ENCODE measurements at regions not wholly inside any gene's neighbourhood (a gene's known extent, or its start where the extent isn't known, plus 50 kb on each side); places are given as distances from the start of the nearest gene placed in this dataset.

DNA sequence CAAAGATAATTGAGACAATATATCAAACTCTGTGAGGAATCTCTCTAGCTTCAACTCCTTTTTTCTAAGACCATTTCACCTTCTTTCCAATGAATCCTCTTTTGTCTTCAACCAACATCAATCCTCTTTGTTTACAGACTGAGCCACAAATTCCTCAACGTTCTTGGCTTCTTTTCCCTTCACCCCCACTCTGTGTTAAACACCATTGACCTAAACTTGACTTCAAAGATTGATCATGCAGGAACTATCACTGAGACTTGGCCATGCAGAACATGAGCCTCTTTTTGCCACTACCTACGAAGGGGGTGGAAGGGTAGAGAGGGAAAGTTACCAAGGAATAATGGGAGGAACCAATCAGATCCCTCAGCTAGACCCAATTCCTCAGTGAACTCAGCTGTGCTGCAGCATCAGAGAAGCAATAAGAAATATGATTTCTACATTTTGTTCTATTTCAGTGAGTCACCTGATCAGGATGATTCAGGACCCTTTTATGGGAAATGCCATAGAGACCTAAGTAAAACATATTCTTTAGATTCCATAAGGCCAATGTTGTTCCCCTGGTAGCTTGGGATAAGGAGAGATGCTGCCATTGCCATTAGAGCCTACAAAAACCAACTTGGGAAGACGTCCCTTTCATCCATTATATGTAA is 187.7 kb upstream of the RGMB start:
- no peak for DNase-seq

GRCh38 chr5:98586581-98586980 is 186.9 kb upstream of the RGMB start:
- no peak for DNase-seq

DNA sequence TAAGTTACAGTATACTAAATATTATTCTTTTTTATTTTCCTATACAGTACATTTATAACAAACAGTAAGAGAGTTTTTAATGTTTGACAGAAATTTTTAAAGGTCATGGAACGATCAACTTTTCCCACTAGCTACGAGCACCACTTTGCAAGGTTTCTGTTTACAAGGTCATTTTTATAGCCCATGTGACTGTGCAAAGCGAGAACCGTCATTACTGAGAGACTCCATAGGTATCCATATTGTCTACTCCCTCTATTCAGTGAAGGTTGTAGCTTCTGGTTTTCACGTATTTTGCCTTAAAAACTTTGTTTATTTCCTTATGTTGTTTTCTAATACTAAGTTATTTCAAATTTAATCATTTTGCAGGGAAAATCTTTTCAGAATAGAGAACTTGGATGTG is 186.3 kb upstream of the RGMB start:
- DNase-seq: no peak

DNA sequence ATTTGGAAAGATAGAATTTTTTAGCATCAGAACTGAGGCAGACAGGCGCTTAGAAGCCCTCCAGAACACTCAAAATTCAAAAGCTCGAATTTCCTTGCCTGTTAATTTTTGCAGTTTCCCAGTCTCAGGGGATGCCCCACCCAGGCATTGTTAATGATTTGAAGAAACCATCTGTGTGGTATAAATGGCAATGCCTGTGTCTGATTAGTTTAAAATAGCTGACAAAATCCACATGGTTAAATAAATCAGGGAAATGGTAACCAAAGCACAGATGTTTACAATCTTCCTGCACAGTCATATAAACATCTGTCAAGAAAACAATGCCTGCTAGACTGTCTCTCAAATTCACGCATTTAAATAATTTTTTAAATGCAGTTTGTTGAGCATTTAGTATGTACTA is 185.2 kb upstream of the RGMB start:
- DNase-seq: no peak

GRCh38 chr5:98593418-98593817 is 180.0 kb upstream of the RGMB start:
- DNase-seq: no peak

- DNase-seq: no peak
Measured at GRCh38 chr5:98594098-98594497, 179.4 kb upstream of the RGMB start.

DNA sequence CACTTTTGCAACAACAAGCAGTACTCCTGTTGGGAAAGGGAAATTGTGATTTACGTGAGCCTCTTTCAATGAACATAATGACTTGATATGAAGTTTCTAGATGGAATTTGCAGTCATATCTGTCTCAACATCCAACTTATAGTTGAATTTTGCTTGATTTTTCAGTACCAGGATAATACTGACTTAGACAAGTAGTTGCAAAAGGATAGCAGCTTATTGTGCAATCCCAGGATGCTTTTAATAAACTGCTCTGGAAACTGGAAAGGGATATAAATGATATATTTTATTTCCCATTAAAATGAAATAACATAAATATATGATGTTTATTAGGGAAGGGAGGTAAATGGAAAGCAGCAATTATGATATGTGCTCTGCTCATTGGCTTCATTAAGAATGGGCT is 174.4 kb upstream of the RGMB start:
- DNase-seq: no peak

- DNase-seq: no peak
Measured at GRCh38 chr5:98602534-98603112, 170.8 kb upstream of the RGMB start.

DNA sequence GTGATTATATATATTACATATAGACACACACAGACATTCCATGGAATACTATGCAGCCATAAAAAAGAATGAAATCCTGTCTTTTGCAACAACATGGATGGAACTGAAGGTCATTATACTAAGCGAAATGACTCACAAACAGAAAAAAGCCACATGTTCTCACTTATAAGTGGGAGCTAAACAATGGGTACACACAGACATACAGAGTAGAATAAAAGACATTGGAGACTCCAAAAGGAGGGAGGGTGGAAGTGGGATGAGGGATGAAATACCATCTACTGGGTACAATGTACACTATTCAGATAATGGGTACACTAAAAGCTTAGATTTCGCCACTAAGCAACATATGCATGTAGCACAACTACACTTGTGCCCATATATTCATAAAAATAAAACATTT is 170.0 kb upstream of the RGMB start:
- no peak for DNase-seq

GRCh38 chr5:98604301-98604700 is 169.2 kb upstream of the RGMB start:
- DNase-seq: no peak

DNA sequence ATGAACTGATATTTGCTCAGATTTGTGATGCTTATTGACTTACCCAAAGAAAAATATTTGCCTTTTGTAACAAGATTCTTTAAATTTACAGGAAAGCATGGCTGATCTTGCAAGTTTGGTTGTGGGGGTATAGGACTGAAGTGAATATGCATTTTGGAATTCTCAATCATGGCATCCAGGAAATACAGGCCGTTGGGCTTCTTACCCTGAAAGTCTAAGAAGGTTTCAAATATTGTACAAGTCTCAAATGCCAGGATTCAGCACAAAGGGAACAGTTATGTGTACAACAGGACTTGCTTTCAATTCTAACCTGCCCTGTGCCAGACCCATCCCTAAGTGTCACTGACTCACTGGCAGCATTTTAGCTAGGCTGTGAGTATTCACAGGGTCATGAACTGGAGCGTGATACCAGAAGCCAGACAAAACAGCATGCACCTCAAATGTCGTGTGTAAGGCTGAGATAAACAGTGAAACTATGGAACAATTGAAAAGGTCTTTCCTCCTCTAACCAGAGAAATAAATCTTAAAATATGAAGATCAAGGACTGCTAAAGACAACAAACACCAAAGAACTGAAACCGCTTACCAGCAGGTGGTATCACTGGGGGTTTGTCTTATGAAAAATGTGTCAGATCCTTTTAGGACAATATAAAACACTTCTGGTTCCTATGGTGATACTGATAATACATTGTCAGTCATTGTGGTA is 168.6 kb upstream of the RGMB start:
- DNase-seq: no peak

- no peak for DNase-seq
Measured at GRCh38 chr5:98605426-98605825, 168.0 kb upstream of the RGMB start.

DNA sequence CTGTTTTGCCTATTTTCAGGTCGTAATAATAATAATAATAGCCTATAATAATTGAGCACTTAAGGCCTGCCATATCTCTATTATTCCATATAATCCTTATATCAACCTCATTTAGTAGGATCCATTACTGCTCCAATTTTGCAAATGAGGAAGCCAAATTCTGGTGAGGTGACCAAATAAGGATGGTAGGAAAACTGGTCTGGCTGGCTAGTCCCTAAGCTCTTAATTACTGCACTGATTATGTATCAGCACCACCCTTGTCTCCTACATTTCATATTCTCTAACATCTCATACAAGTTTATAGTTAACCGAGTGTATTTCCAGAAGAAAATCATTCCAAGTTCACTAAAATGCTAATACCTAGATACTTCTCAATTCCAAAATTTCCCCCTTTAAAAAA is 166.5 kb upstream of the RGMB start:
- DNase-seq: no peak

- DNase-seq: no peak
Measured at GRCh38 chr5:98608052-98608451, 165.4 kb upstream of the RGMB start.

- no peak for DNase-seq
Measured at GRCh38 chr5:98614341-98614740, 159.1 kb upstream of the RGMB start.

- DNase-seq: no peak
Measured at GRCh38 chr5:98621821-98622220, 151.6 kb upstream of the RGMB start.

DNA sequence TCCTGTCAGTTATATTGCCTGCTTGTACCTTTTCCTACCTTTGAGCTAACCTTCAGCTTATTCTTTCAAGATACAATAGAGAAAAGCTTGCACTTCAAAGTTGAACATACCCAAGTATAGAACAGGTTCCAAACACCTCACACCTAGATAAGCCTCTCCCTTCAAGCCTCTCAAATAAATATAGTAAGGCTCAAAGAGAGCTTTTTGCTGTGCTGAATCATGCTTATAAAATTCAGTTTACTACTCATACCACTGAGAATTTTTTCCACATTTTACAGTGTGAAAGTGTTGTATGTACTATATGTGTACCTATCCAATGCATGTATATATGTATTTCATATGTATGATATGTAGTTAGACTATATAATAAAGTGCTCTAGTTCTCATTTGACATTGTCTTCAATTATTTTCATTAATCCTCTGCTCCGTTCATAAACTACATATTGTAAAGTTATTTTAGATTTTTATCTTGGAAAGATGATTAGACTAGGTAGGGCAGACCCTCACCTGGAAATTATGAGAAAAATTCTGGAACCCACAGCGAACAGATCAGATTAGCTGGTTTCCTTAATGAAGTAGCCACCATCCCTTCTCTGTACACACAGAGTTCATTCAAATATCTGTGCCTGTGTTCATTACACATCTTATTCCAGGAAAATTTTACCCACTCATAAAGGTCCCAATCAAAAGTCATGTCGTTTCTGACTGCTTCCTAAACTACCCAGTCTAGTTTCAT is 149.2 kb upstream of the RGMB start:
- DNase-seq: no peak

DNA sequence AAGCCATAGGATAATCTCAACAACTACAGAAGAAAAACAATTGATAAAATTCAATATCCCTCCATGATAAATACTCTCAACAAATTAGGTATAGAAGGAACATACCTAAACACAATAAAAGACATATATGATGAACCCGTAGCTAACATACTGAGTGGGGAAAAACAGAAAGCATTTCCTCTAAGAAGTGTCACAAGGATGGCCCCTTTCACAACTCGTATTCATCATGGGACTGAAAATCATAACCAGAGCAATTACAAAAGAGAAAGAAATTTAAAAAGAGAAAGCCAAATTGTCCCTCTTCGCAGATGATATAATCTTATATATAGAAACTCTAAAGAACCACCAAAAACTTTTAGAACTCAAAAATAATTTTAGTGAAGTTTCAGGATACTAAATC is 146.3 kb upstream of the RGMB start:
- DNase-seq: no peak

GRCh38 chr5:98630621-98631020 is 142.8 kb upstream of the RGMB start:
- no peak for DNase-seq

- no peak for DNase-seq
Measured at GRCh38 chr5:98631311-98632054, 142.0 kb upstream of the RGMB start.

- no peak for DNase-seq
Measured at GRCh38 chr5:98635656-98636055, 137.8 kb upstream of the RGMB start.

DNA sequence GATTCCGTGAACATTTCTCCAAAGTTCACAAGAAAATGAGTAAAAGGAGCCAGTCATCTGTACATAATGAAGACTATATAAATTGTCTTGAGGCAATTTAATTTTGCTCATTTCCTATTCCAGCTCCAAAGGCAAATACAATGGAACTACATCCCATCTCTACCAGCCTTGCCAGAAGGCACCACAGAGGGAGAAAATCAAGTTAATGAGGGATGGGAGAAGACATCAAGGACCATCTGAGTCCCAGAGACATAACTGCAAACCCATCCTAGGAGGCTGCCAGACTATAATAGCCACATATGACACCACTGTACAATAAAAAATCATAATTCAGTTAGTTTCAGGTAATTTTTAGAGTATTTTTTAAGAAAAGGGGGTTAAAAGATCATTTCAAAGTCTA is 136.3 kb upstream of the RGMB start:
- DNase-seq: no peak

DNA sequence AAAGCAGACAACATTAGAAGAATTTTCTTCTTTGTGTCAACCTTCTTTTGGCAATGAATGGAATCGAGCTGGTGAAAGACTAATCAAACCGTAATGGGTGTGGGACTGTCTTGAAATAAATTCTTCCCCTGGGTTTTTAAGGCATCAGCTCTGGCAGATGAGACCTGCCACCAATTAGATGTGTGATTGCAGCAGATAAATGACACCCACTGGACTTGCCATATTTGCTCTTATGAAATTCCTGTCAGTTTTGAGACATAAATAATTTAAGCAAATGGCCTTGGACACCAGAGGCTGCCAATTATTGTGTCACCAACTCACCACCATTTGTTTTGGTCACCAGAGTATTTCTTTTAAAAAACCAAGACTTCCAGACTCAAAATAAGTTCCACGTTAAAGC is 135.9 kb upstream of the RGMB start:
- DNase-seq: no peak
